ENCODE measurements at regions not wholly inside any gene's neighbourhood (a gene's known extent, or its start where the extent isn't known, plus 50 kb on each side); places are given as distances from the start of the nearest gene placed in this dataset.

DNA sequence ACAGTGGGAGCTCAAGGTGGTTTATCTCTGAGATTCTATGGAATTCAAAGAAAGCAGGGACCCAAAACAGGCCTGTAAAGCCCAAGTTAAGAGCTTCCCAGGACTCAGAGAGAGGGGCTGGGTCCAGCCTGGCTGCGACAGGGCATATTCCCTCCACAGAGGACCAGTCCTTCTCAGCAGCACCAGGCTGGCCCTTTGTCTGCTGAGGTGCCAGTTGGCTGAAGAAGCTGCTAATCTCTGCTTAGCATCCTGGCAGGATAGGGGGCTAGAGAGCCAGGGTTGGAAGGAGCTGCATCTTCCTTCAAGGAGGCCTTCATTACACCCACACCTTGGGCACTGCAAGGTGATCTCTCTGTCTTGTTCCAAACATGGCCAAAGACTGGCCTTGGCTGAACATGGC, 68.3 kb upstream of the TUNAR start:
- Histone ChIP-seq H3K4me1 (ENCODE audit: control insufficient read depth in 2 of 2, insufficient read depth in 2 of 2, low read length in 2 of 2) (no peaks in the 10 kb centered on the region), H3K4me3 (ENCODE audit: control extremely low read depth in 1 of 5, extremely low read depth in 1 of 5, insufficient read depth in 1 of 5, low read depth in 2 of 5, low read length in 4 of 5) (no peak overlapping the region), H3K36me3 (replicated peaks in 1 of 2; ENCODE audit: control extremely low read depth in 1 of 2, control insufficient read depth in 1 of 2, extremely low read depth in 1 of 2, insufficient read depth in 2 of 2, low read length in 1 of 2) (no peaks in the 10 kb centered on the region), H2AFZ (ENCODE audit: insufficient read depth, low read depth, low read length, poor library complexity, severe bottlenecking) (no peak overlapping the region), H3K9ac (ENCODE audit: low read length) (no peak overlapping the region), H3K9me3 (ENCODE audit: control extremely low read depth in 1 of 3, control insufficient read depth in 2 of 3, insufficient read depth in 1 of 3, low read length in 2 of 3) (peaks cover 0 to 22% (median 15%) of the 10 kb centered on the region in 3 donors), H3K4me2 (replicated peaks; ENCODE audit: low read depth, low read length, poor library complexity, severe bottlenecking) (no peak overlapping the region), H3K79me2 (ENCODE audit: control insufficient read depth, insufficient read depth, low read length) (no peaks in the 10 kb centered on the region), H3K27me3 (replicated peaks in 1 of 4; ENCODE audit: control extremely low read depth in 1 of 4, control insufficient read depth in 3 of 4, insufficient read depth in 4 of 4, low read length in 3 of 4) (peaks cover 0 to 3% (median 0%) of the 10 kb centered on the region in 4 experiments), H3K27ac (ENCODE audit: low read length in 2 of 2) (no peak overlapping the region), H4K20me1 (ENCODE audit: control insufficient read depth, insufficient read depth, low read length, poor library complexity, severe bottlenecking) (no peaks in the 10 kb centered on the region)
- peaks cover 7% of the 10 kb centered on the region for H3K27me3 Mint-ChIP-seq
- ATAC-seq (ENCODE audit: low read depth) (no peak), DNase-seq (no peak)
- ChIA-PET POLR2A (no interaction called here), CTCF (no interaction called here)
- no peak overlapping the region for H3K4me3 Mint-ChIP-seq
- no peaks in the 10 kb centered on the region for H3K4me1 Mint-ChIP-seq
- 100% methylated on average over 1 of the region's 1 CpG for WGBS (ENCODE audit: insufficient coverage)
- H3K9me3 Mint-ChIP-seq (ENCODE audit: insufficient read depth), result peaks cover 15% of the 10 kb centered on the region
- intact Hi-C loops (cut with micrococcal nuclease), result no loop called here
- H3K27ac Mint-ChIP-seq, result no peak overlapping the region
- TF ChIP-seq, protein P1, sequence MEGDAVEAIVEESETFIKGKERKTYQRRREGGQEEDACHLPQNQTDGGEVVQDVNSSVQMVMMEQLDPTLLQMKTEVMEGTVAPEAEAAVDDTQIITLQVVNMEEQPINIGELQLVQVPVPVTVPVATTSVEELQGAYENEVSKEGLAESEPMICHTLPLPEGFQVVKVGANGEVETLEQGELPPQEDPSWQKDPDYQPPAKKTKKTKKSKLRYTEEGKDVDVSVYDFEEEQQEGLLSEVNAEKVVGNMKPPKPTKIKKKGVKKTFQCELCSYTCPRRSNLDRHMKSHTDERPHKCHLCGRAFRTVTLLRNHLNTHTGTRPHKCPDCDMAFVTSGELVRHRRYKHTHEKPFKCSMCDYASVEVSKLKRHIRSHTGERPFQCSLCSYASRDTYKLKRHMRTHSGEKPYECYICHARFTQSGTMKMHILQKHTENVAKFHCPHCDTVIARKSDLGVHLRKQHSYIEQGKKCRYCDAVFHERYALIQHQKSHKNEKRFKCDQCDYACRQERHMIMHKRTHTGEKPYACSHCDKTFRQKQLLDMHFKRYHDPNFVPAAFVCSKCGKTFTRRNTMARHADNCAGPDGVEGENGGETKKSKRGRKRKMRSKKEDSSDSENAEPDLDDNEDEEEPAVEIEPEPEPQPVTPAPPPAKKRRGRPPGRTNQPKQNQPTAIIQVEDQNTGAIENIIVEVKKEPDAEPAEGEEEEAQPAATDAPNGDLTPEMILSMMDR (IDR thresholded peaks at IDR 0.05), result no peak
- TF ChIP-seq EZH2 (IDR thresholded peaks at IDR 0.05; ENCODE audit: borderline replicate concordance, insufficient read depth, low read depth, low read length, poor library complexity, severe bottlenecking), result no peak

DNA sequence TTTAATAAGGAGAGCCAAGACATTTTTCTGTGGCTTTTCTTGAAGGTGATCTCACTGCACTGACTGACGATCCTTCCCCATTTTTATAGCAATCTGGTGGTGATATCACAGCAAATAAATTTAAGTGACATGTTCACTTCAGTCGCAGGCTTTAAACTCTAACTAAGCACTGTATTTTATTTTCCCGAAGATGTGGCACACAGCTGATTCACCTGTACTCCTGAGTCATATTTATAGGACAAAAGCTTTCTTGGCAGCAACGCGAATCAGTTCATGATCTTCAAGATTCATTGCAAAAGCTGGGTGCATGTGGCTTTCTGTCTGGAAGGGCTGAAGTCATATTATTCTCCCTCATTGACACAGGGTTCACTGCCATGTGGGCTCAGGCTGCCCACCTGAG, 79.8 kb upstream of the TUNAR start:
- Histone ChIP-seq H3K4me3 (ENCODE audit: control extremely low read depth in 1 of 5, extremely low read depth in 1 of 5, insufficient read depth in 1 of 5, low read depth in 2 of 5, low read length in 4 of 5) (no peak overlapping the region), H3K36me3 (replicated peaks in 1 of 2; ENCODE audit: control extremely low read depth in 1 of 2, control insufficient read depth in 1 of 2, extremely low read depth in 1 of 2, insufficient read depth in 2 of 2, low read length in 1 of 2) (no peaks in the 10 kb centered on the region), H3K9me3 (ENCODE audit: control extremely low read depth in 1 of 3, control insufficient read depth in 2 of 3, insufficient read depth in 1 of 3, low read length in 2 of 3) (peaks cover 0 to 5% (median 0%) of the 10 kb centered on the region in 3 donors), H3K27ac (ENCODE audit: low read length in 2 of 2) (no peak overlapping the region), H2AFZ (ENCODE audit: insufficient read depth, low read depth, low read length, poor library complexity, severe bottlenecking) (no peak overlapping the region), H3K9ac (ENCODE audit: low read length) (no peak overlapping the region), H4K20me1 (ENCODE audit: control insufficient read depth, insufficient read depth, low read length, poor library complexity, severe bottlenecking) (no peaks in the 10 kb centered on the region), H3K4me2 (replicated peaks; ENCODE audit: low read depth, low read length, poor library complexity, severe bottlenecking) (no peak overlapping the region), H3K27me3 (replicated peaks in 1 of 4; ENCODE audit: control extremely low read depth in 1 of 4, control insufficient read depth in 3 of 4, insufficient read depth in 4 of 4, low read length in 3 of 4) (no peaks in the 10 kb centered on the region), H3K79me2 (ENCODE audit: control insufficient read depth, insufficient read depth, low read length) (no peaks in the 10 kb centered on the region), H3K4me1 (ENCODE audit: control insufficient read depth in 2 of 2, insufficient read depth in 2 of 2, low read length in 2 of 2) (no peaks in the 10 kb centered on the region)
- CTCF ChIA-PET, result no interaction called here
- intact Hi-C loops (cut with micrococcal nuclease), result no loop called here
- Mint-ChIP-seq H3K4me1 (no peaks in the 10 kb centered on the region), H3K9me3 (ENCODE audit: insufficient read depth) (no peaks in the 10 kb centered on the region), H3K27ac (no peak overlapping the region), H3K4me3 (no peak overlapping the region), H3K27me3 (peaks cover 14% of the 10 kb centered on the region)
- POLR2A ChIA-PET, result no interaction called here
- ATAC-seq (ENCODE audit: low read depth) (no peak), DNase-seq (no peak)
- no peak for TF ChIP-seq EZH2 (IDR thresholded peaks at IDR 0.05; ENCODE audit: borderline replicate concordance, insufficient read depth, low read depth, low read length, poor library complexity, severe bottlenecking)
- TF ChIP-seq, protein P1 (IDR thresholded peaks at IDR 0.05), result no peak
- 84% methylated on average over 3 of the region's 5 CpGs for WGBS (ENCODE audit: insufficient coverage)
